ENCODE measurements at regions not wholly inside any gene's neighbourhood (a gene's known extent, or its start where the extent isn't known, plus 50 kb on each side); places are given as distances from the start of the nearest gene placed in this dataset.

DNA sequence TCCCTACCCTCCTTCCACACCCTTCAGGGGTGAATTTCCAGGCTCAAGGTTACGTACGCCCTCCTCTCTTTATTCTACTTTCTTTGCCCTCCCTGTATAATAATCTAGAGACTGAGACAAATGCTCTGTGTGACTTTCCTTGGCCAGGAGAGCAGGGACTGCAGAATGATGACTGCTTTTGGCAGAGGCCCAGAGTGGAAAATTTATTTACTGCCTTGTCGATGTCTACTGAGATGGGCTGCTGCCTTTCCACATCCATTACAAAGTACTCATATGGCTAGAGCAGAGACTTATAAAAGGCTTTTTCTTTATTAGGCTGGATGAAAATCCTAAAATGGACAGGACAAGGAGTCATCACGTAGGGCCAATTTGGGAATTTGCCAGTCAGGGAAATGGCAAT lies 576.2 kb downstream of the TUSC7 start:
- no peaks in the 10 kb centered on the region for H3K27me3 ChIP-seq (ENCODE audit: insufficient read depth, low read length)

DNA sequence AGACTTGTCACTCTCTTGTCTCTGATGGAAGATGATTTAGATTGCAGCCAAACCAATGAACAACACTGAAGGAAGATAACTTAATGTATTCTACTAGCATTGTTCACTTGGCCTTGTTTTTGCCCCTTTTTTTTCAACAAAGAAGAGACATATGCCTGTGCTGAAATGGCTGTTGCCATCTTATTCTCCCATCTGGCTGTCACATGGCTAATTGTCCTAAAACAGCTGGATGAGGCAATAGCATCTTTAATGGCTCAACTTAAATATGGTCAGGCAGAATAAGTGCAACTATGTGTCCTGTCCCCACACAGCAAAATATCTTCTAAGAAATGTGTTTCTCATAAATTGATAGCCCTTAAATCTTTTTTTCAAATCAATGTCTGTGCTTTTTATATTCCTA lies 576.9 kb downstream of the TUSC7 start:
- H3K4ac ChIP-seq (ENCODE audit: low read depth, low read length): no peak overlapping the region
- no peak overlapping the region for H3K14ac ChIP-seq (ENCODE audit: low read length)
- no peaks in the 10 kb centered on the region for H3K79me2 ChIP-seq (ENCODE audit: control insufficient read depth, insufficient read depth, low read length, poor library complexity)
- no peak overlapping the region for H2AK5ac ChIP-seq (ENCODE audit: low read length)
- no peak overlapping the region for H4K12ac ChIP-seq (ENCODE audit: low read depth, low read length)
- H3K27me3 ChIP-seq (ENCODE audit: insufficient read depth, low read length): no peaks in the 10 kb centered on the region
- H2BK12ac ChIP-seq (ENCODE audit: low read length): no peak overlapping the region
- DNase-seq: no peak
- no peaks in the 10 kb centered on the region for H3K4me1 ChIP-seq (ENCODE audit: control insufficient read depth in 1 of 2, insufficient read depth in 2 of 2, low read length in 2 of 2)
- H4K8ac ChIP-seq (ENCODE audit: low read depth, low read length): no peak overlapping the region
- H3K36me3 ChIP-seq (ENCODE audit: control insufficient read depth in 1 of 2, insufficient read depth in 2 of 2, low read length in 2 of 2): no peaks in the 10 kb centered on the region
- no peak overlapping the region for H2BK5ac ChIP-seq (ENCODE audit: low read depth, low read length, poor library complexity)
- H3K18ac ChIP-seq (ENCODE audit: low read length): no peak overlapping the region
- H2AFZ ChIP-seq (ENCODE audit: insufficient read depth, low read length, poor library complexity): no peak overlapping the region
- no peak overlapping the region for H3K9ac ChIP-seq (ENCODE audit: low read length)
- no peak overlapping the region for H4K91ac ChIP-seq (ENCODE audit: low read depth, low read length)
- no peaks in the 10 kb centered on the region for H3K79me1 ChIP-seq (ENCODE audit: low read length)
- H3K9me3 ChIP-seq (ENCODE audit: insufficient read depth, low read depth, low read length): no peaks in the 10 kb centered on the region
- H2BK120ac ChIP-seq (ENCODE audit: insufficient read depth, low read length, poor library complexity): no peak overlapping the region
- no peak overlapping the region for H3K4me2 ChIP-seq (ENCODE audit: low read length)
- H3K23ac ChIP-seq (ENCODE audit: low read length): no peak overlapping the region
- H3K27ac ChIP-seq (ENCODE audit: low read depth, low read length): no peak overlapping the region
- no peak overlapping the region for H3K4me3 ChIP-seq (ENCODE audit: low read depth, low read length)

More for the DNA sequence above, 576.2 kb downstream of the TUSC7 start:
- Histone ChIP-seq H3K23ac (ENCODE audit: low read length) (no peak overlapping the region), H3K79me2 (ENCODE audit: control insufficient read depth, insufficient read depth, low read length, poor library complexity) (no peaks in the 10 kb centered on the region), H4K91ac (ENCODE audit: low read depth, low read length) (no peak overlapping the region), H2BK5ac (ENCODE audit: low read depth, low read length, poor library complexity) (no peak overlapping the region), H3K79me1 (ENCODE audit: low read length) (no peaks in the 10 kb centered on the region), H4K12ac (ENCODE audit: low read depth, low read length) (no peak overlapping the region), H3K4me2 (ENCODE audit: low read length) (no peak overlapping the region), H3K36me3 (ENCODE audit: control insufficient read depth in 1 of 2, insufficient read depth in 2 of 2, low read length in 2 of 2) (no peaks in the 10 kb centered on the region), H3K9ac (ENCODE audit: low read length) (no peak overlapping the region), H3K4ac (ENCODE audit: low read depth, low read length) (no peak overlapping the region), H4K8ac (ENCODE audit: low read depth, low read length) (no peak overlapping the region), H3K4me1 (ENCODE audit: control insufficient read depth in 1 of 2, insufficient read depth in 2 of 2, low read length in 2 of 2) (no peaks in the 10 kb centered on the region), H3K18ac (ENCODE audit: low read length) (no peak overlapping the region), H3K27ac (ENCODE audit: low read depth, low read length) (no peak overlapping the region), H2AK5ac (ENCODE audit: low read length) (no peak overlapping the region), H3K4me3 (ENCODE audit: low read depth, low read length) (no peak overlapping the region), H2AFZ (ENCODE audit: insufficient read depth, low read length, poor library complexity) (no peak overlapping the region), H2BK12ac (ENCODE audit: low read length) (no peak overlapping the region), H3K9me3 (ENCODE audit: insufficient read depth, low read depth, low read length) (no peaks in the 10 kb centered on the region), H2BK120ac (ENCODE audit: insufficient read depth, low read length, poor library complexity) (no peak overlapping the region), H3K14ac (ENCODE audit: low read length) (no peak overlapping the region)
- no CpG with 5 or more reads among the region's 4 CpGs for WGBS (ENCODE audit: extremely low coverage, insufficient coverage, insufficient read length)
- DNase-seq: no peak

DNA sequence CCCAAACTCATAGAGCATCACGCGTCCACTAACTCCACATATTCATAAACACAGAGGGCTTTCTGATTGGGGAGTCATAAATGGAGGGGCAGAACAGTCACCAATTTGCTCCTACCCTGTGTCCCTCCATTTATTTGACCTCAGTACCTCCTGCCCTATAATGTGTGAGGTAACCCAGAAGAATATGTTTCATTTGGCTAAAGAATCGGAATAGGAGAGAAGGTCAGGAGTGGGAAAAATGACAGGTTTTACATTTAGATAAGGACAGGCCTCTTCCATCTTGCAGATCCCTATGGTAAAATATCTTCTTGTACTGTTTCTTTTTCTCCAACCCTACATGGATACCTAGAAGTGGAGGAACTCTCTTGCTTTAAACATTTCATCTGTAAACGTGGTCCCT lies 578.0 kb downstream of the TUSC7 start:
- H2BK12ac ChIP-seq (ENCODE audit: low read length): no peak overlapping the region
- H3K14ac ChIP-seq (ENCODE audit: low read length): no peak overlapping the region
- no peak overlapping the region for H3K18ac ChIP-seq (ENCODE audit: low read length)
- H3K4me2 ChIP-seq (ENCODE audit: low read length): no peak overlapping the region
- no peak overlapping the region for H3K9ac ChIP-seq (ENCODE audit: low read length)
- H3K36me3 ChIP-seq (ENCODE audit: control insufficient read depth in 1 of 2, insufficient read depth in 2 of 2, low read length in 2 of 2): no peaks in the 10 kb centered on the region
- no peak overlapping the region for H2BK120ac ChIP-seq (ENCODE audit: insufficient read depth, low read length, poor library complexity)
- no peak overlapping the region for H3K23ac ChIP-seq (ENCODE audit: low read length)
- H2AK5ac ChIP-seq (ENCODE audit: low read length): no peak overlapping the region
- H3K79me2 ChIP-seq (ENCODE audit: control insufficient read depth, insufficient read depth, low read length, poor library complexity): no peaks in the 10 kb centered on the region
- H3K4ac ChIP-seq (ENCODE audit: low read depth, low read length): no peak overlapping the region
- no peaks in the 10 kb centered on the region for H3K9me3 ChIP-seq (ENCODE audit: insufficient read depth, low read depth, low read length)
- no peak overlapping the region for H3K27ac ChIP-seq (ENCODE audit: low read depth, low read length)
- H3K79me1 ChIP-seq (ENCODE audit: low read length): no peaks in the 10 kb centered on the region
- no CpG with 5 or more reads among the region's 4 CpGs for WGBS (ENCODE audit: extremely low coverage, insufficient coverage, insufficient read length)
- H4K8ac ChIP-seq (ENCODE audit: low read depth, low read length): no peak overlapping the region
- H4K91ac ChIP-seq (ENCODE audit: low read depth, low read length): no peak overlapping the region
- H4K12ac ChIP-seq (ENCODE audit: low read depth, low read length): no peak overlapping the region
- H2AFZ ChIP-seq (ENCODE audit: insufficient read depth, low read length, poor library complexity): no peak overlapping the region
- DNase-seq: no peak
- no peaks in the 10 kb centered on the region for H3K27me3 ChIP-seq (ENCODE audit: insufficient read depth, low read length)
- H3K4me1 ChIP-seq (ENCODE audit: control insufficient read depth in 1 of 2, insufficient read depth in 2 of 2, low read length in 2 of 2): no peaks in the 10 kb centered on the region
- H3K4me3 ChIP-seq (ENCODE audit: low read depth, low read length): no peak overlapping the region
- H2BK5ac ChIP-seq (ENCODE audit: low read depth, low read length, poor library complexity): no peak overlapping the region

DNA sequence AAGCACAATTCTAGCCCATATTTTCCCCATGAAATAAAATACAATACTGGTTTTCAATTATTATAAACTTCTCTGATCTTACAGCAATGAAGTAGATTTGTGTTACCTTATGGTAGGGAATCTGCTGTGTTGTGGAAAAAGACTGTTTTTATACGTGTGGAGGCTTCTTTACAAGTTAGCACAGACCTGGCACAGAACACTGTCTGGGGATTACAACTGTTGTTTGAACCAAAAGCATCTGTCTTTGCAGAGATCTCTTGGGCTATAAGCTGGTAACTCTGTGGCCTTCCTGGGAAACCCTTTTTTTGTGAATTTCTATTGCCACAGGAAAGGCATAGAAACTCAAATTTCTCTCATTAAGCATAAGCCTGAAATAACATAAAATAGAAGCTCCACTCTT lies 581.9 kb downstream of the TUSC7 start:
- no CpG with 5 or more reads among the region's 1 CpG for WGBS (ENCODE audit: extremely low coverage, insufficient coverage, insufficient read length)
- H2AK5ac ChIP-seq (ENCODE audit: low read length): no peak overlapping the region
- no peak overlapping the region for H4K8ac ChIP-seq (ENCODE audit: low read depth, low read length)
- H2BK5ac ChIP-seq (ENCODE audit: low read depth, low read length, poor library complexity): no peak overlapping the region
- no peaks in the 10 kb centered on the region for H3K36me3 ChIP-seq (ENCODE audit: control insufficient read depth in 1 of 2, insufficient read depth in 2 of 2, low read length in 2 of 2)
- H3K4me2 ChIP-seq (ENCODE audit: low read length): no peak overlapping the region
- H2BK12ac ChIP-seq (ENCODE audit: low read length): no peak overlapping the region
- no peak overlapping the region for H2AFZ ChIP-seq (ENCODE audit: insufficient read depth, low read length, poor library complexity)
- H2BK120ac ChIP-seq (ENCODE audit: insufficient read depth, low read length, poor library complexity): no peak overlapping the region
- no peaks in the 10 kb centered on the region for H3K79me2 ChIP-seq (ENCODE audit: control insufficient read depth, insufficient read depth, low read length, poor library complexity)
- H3K18ac ChIP-seq (ENCODE audit: low read length): no peak overlapping the region
- H4K12ac ChIP-seq (ENCODE audit: low read depth, low read length): no peak overlapping the region
- H3K9me3 ChIP-seq (ENCODE audit: insufficient read depth, low read depth, low read length): no peaks in the 10 kb centered on the region
- H3K4me3 ChIP-seq (ENCODE audit: low read depth, low read length): no peak overlapping the region
- H3K14ac ChIP-seq (ENCODE audit: low read length): no peak overlapping the region
- H4K91ac ChIP-seq (ENCODE audit: low read depth, low read length): no peak overlapping the region
- H3K27ac ChIP-seq (ENCODE audit: low read depth, low read length): no peak overlapping the region
- H3K23ac ChIP-seq (ENCODE audit: low read length): no peak overlapping the region
- H3K4me1 ChIP-seq (ENCODE audit: control insufficient read depth in 1 of 2, insufficient read depth in 2 of 2, low read length in 2 of 2): no peaks in the 10 kb centered on the region
- H3K27me3 ChIP-seq (ENCODE audit: insufficient read depth, low read length): no peaks in the 10 kb centered on the region
- DNase-seq: no peak
- no peak overlapping the region for H3K9ac ChIP-seq (ENCODE audit: low read length)
- no peaks in the 10 kb centered on the region for H3K79me1 ChIP-seq (ENCODE audit: low read length)
- no peak overlapping the region for H3K4ac ChIP-seq (ENCODE audit: low read depth, low read length)

- no peak overlapping the region for H3K14ac ChIP-seq (ENCODE audit: low read length)
- no peak for DNase-seq
- WGBS (ENCODE audit: extremely low coverage, insufficient coverage, insufficient read length): no CpG with 5 or more reads among the region's 1 CpG
- H3K79me2 ChIP-seq (ENCODE audit: control insufficient read depth, insufficient read depth, low read length, poor library complexity): no peaks in the 10 kb centered on the region
- no peak overlapping the region for H2AFZ ChIP-seq (ENCODE audit: insufficient read depth, low read length, poor library complexity)
- H3K4me1 ChIP-seq (ENCODE audit: control insufficient read depth in 1 of 2, insufficient read depth in 2 of 2, low read length in 2 of 2): no peaks in the 10 kb centered on the region
- H3K27ac ChIP-seq (ENCODE audit: low read depth, low read length): no peak overlapping the region
- no peak overlapping the region for H3K18ac ChIP-seq (ENCODE audit: low read length)
- no peak overlapping the region for H2BK5ac ChIP-seq (ENCODE audit: low read depth, low read length, poor library complexity)
- H3K9ac ChIP-seq (ENCODE audit: low read length): no peak overlapping the region
- no peak overlapping the region for H3K23ac ChIP-seq (ENCODE audit: low read length)
- no peaks in the 10 kb centered on the region for H3K27me3 ChIP-seq (ENCODE audit: insufficient read depth, low read length)
- no peak overlapping the region for H3K4me3 ChIP-seq (ENCODE audit: low read depth, low read length)
- no peaks in the 10 kb centered on the region for H3K9me3 ChIP-seq (ENCODE audit: insufficient read depth, low read depth, low read length)
- H3K4ac ChIP-seq (ENCODE audit: low read depth, low read length): no peak overlapping the region
- H2AK5ac ChIP-seq (ENCODE audit: low read length): no peak overlapping the region
- no peak overlapping the region for H4K91ac ChIP-seq (ENCODE audit: low read depth, low read length)
- H3K79me1 ChIP-seq (ENCODE audit: low read length): no peaks in the 10 kb centered on the region
- no peak overlapping the region for H3K4me2 ChIP-seq (ENCODE audit: low read length)
- no peaks in the 10 kb centered on the region for H3K36me3 ChIP-seq (ENCODE audit: control insufficient read depth in 1 of 2, insufficient read depth in 2 of 2, low read length in 2 of 2)
- no peak overlapping the region for H2BK120ac ChIP-seq (ENCODE audit: insufficient read depth, low read length, poor library complexity)
- no peak overlapping the region for H4K8ac ChIP-seq (ENCODE audit: low read depth, low read length)
- no peak overlapping the region for H4K12ac ChIP-seq (ENCODE audit: low read depth, low read length)
- H2BK12ac ChIP-seq (ENCODE audit: low read length): no peak overlapping the region
These were observed 587.5 kb downstream of the TUSC7 start for GRCh38 chr3:117297065-117297464.

Measured in trophoblast cell (in vitro differentiated cells and primary cell).